Fibroblast of lung (primary cell): ENCODE measurements at regions not wholly inside any gene's neighbourhood (a gene's known extent, or its start where the extent isn't known, plus 50 kb on each side); places are given as distances from the start of the nearest gene placed in this dataset.
"Not testable (repeated sequence)": the region's sequence is repeated elsewhere in the genome, so short reads cannot be mapped to it uniquely, and the experiment has no call there.

Experiments used
- DNase-seq, 2 donors: peaks; one replicate each; pipeline versions ENCODE4 v3.0.0 to v3.0.0-alpha.2; 2010; ENCODE audit warnings: low read depth in 2 of 2
- H2AFZ ChIP-seq: 2 replicates; pipeline ENCODE4 v1.5.1; 2012; ENCODE audit warnings: low read length, control low read depth, inconsistent platforms
- H3K27ac ChIP-seq: 2 replicates; pipeline ENCODE4 v1.5.1; 2011; ENCODE audit warnings: low read length, control low read depth; ENCODE audit not compliant: insufficient read depth
- H3K27me3 ChIP-seq: 2 replicates; pipeline ENCODE4 v1.5.1; 2011; ENCODE audit warnings: mild to moderate bottlenecking, low read length; ENCODE audit not compliant: control insufficient read depth, insufficient read depth
- H3K36me3 ChIP-seq: 2 replicates; pipeline ENCODE4 v1.5.1; 2011; ENCODE audit warnings: low read length; ENCODE audit not compliant: control insufficient read depth, insufficient read depth
- H3K4me1 ChIP-seq: 2 replicates; pipeline ENCODE4 v1.5.1; 2011; ENCODE audit warnings: low read length; ENCODE audit not compliant: control insufficient read depth, insufficient read depth; ENCODE audit errors: extremely low read depth
- H3K4me2 ChIP-seq: 2 replicates; pipeline ENCODE4 v1.5.1; 2011; ENCODE audit warnings: low read length, control low read depth; ENCODE audit not compliant: insufficient read depth; ENCODE audit errors: extremely low read depth
- H3K4me3 ChIP-seq, 4 experiments: fragments of 200-600 bp in 1 of 4; sonication (generic) in 1 of 4; replicated peaks in 1 of 4; 2 replicates each; pipeline ENCODE4 v1.5.1; 2011 to 2016; ENCODE audit warnings: low read length in 4 of 4, low read depth in 3 of 4, mild to moderate bottlenecking in 3 of 4, control low read depth in 2 of 4, inconsistent platforms in 1 of 4, mixed read lengths in 1 of 4; ENCODE audit not compliant: insufficient read depth in 1 of 4; ENCODE audit errors: control extremely low read depth in 1 of 4
- H3K79me2 ChIP-seq: 2 replicates; pipeline ENCODE4 v1.5.1; 2012; ENCODE audit warnings: mild to moderate bottlenecking, low read length, inconsistent platforms; ENCODE audit not compliant: control insufficient read depth, insufficient read depth
- H3K9ac ChIP-seq: 2 replicates; pipeline ENCODE4 v1.5.1; 2011; ENCODE audit warnings: mild to moderate bottlenecking, low read length, control low read depth; ENCODE audit not compliant: insufficient read depth
- H3K9me3 ChIP-seq: 2 replicates; pipeline ENCODE4 v1.5.1; 2012; ENCODE audit warnings: low read depth, low read length; ENCODE audit not compliant: control insufficient read depth, insufficient read depth
- H4K20me1 ChIP-seq: 2 replicates; pipeline ENCODE4 v1.5.1; 2011; ENCODE audit warnings: low read length; ENCODE audit not compliant: control insufficient read depth, insufficient read depth; ENCODE audit errors: extremely low read depth
- CTCF ChIP-seq, 2 donors: IDR thresholded peaks in 1 of 2; conservative IDR thresholded peaks in 1 of 2; 1 replicate in 1 of 2; 2 replicates in 1 of 2; pipeline ENCODE4 v1.5.1; 2011 to 2012; ENCODE audit warnings: low read length in 2 of 2, control low read depth in 1 of 2, inconsistent platforms in 1 of 2, low read depth in 1 of 2, mild to moderate bottlenecking in 1 of 2
- EZH2 ChIP-seq: IDR thresholded peaks from 2 replicates; pipeline ENCODE4 v1.5.1; 2012; ENCODE audit warnings: low read length, control low read depth, mild to moderate bottlenecking; ENCODE audit errors: missing control alignments

DNA sequence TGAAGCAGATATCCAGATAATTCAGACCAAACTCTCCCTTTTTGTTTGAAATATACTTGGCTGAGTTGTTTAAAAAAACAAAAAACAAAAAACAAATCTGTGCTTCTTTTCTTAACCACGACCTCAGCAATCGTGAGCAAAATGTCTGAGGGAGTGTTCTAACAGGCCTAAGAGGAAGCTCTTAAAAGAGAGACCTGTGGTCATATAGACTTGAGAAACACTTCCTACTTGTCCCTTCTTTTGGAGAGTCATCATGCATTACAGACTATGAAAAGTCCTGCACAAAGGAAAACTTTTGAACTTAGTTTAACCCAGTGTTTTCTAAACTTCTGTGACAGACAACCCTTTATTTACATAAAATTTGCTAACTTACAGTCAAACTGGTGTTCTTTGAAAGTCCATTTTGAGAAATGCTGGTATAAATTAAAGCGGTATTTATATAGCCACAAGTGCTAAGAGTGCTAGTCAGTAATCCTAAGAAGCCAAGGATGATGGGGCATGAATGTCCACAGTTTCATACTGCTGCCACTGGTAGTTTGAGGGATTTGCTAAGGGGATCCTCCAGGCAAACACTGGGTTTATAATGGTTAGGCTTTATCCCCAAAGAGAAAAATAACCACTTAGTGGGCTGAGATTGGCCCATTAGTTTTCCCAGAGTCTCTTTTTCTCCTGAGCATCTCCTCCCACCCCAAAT, 199.8 kb downstream of the LRRC70 start:
- H3K36me3 ChIP-seq: no peaks in the 10 kb centered on the region
- DNase-seq: no peak
- H4K20me1 ChIP-seq: no peaks in the 10 kb centered on the region
- H3K9ac ChIP-seq: no peak overlapping the region
- H3K79me2 ChIP-seq: no peaks in the 10 kb centered on the region
- H3K4me3 ChIP-seq: no peak overlapping the region
- TF ChIP-seq EZH2 (no peak), CTCF (conservative IDR thresholded peaks at IDR 0.05 in 1 of 2, IDR thresholded peaks at IDR 0.05 in 1 of 2; ENCODE audit: low read depth in 1 of 2, low read length in 2 of 2) (no peak)
- no peak overlapping the region for H2AFZ ChIP-seq
- H3K27me3 ChIP-seq: no peaks in the 10 kb centered on the region
- H3K4me2 ChIP-seq: no peak overlapping the region
- no peaks in the 10 kb centered on the region for H3K9me3 ChIP-seq
- H3K4me1 ChIP-seq: no peaks in the 10 kb centered on the region
- H3K27ac ChIP-seq: no peak overlapping the region

GRCh38 chr5:62777081-62777480, 198.5 kb downstream of the LRRC70 start:
- H3K36me3 ChIP-seq, H4K20me1 ChIP-seq, H3K9ac ChIP-seq, H3K27ac ChIP-seq, H3K4me1 ChIP-seq, H2AFZ ChIP-seq, H3K9me3 ChIP-seq, DNase-seq, H3K4me3 ChIP-seq, H3K79me2 ChIP-seq, H3K27me3 ChIP-seq, H3K4me2 ChIP-seq: not testable (repeated sequence)

GRCh38 chr5:62776592-62776991, 198.0 kb downstream of the LRRC70 start:
- H3K4me3 ChIP-seq, H2AFZ ChIP-seq, H3K36me3 ChIP-seq, H3K9ac ChIP-seq, H3K4me1 ChIP-seq, H3K27ac ChIP-seq, H3K9me3 ChIP-seq, H3K27me3 ChIP-seq, H3K79me2 ChIP-seq, H3K4me2 ChIP-seq, H4K20me1 ChIP-seq, DNase-seq: not testable (repeated sequence)

GRCh38 chr5:62773460-62773859, 194.8 kb downstream of the LRRC70 start:
- no peaks in the 10 kb centered on the region for H3K4me1 ChIP-seq
- H3K79me2 ChIP-seq: no peaks in the 10 kb centered on the region
- TF ChIP-seq EZH2: no peak
- no peak for TF ChIP-seq CTCF (conservative IDR thresholded peaks at IDR 0.05 in 1 of 2, IDR thresholded peaks at IDR 0.05 in 1 of 2; ENCODE audit: low read depth in 1 of 2, low read length in 2 of 2)
- DNase-seq: no peak
- H3K9me3 ChIP-seq: no peaks in the 10 kb centered on the region
- H4K20me1 ChIP-seq: no peaks in the 10 kb centered on the region
- H3K36me3 ChIP-seq: no peaks in the 10 kb centered on the region
- H3K27me3 ChIP-seq: no peaks in the 10 kb centered on the region
- H3K27ac ChIP-seq: no peak overlapping the region
- no peak overlapping the region for H2AFZ ChIP-seq
- H3K4me2 ChIP-seq: no peak overlapping the region
- no peak overlapping the region for H3K9ac ChIP-seq
- H3K4me3 ChIP-seq: no peak overlapping the region
